ENCODE measurements at regions not wholly inside any gene's neighbourhood (a gene's known extent, or its start where the extent isn't known, plus 50 kb on each side); places are given as distances from the start of the nearest gene placed in this dataset.
A peak's percentile ranks its signal among the peaks of the same experiment; 100 is the strongest.
"Not testable (repeated sequence)": the region's sequence is repeated elsewhere in the genome, so short reads cannot be mapped to it uniquely, and the experiment has no call there.

DNA sequence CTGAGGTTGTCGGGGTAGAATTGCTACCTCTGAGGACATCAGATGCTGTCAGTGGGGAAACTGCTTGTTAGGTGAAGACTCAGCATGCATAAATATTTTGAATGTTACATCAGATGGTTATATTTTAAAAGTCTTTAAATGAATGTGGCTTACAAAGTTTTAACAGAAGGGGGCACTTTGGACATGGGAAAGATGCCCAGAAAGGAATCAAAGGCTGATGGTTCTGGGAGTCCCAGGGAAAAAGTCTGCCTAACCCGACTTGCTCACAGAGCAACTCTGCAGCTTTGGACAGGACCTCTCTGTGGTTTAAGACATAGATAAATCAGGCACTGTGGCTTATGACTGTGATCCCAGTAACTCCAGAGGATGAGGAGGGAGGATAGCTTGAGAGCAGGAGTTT is 474.9 kb downstream of the ATP23 start:
- ChIA-PET CTCF (interaction anchor here (0.7 to 2.2 kb wide), 2 partner anchors 27 to 29 kb away, joined by 3 to 6 read pairs; no protein-coding TSS in a partner anchor), POLR2A (no interaction called here)
- Mint-ChIP-seq H3K27me3 (peaks cover 3% of the 10 kb centered on the region), H3K27ac (no peak overlapping the region), H3K4me1 (ENCODE audit: low read depth) (peaks cover 6% of the 10 kb centered on the region), H3K36me3 (no peaks in the 10 kb centered on the region), H3K4me3 (no peak overlapping the region), H3K9me3 (no peaks in the 10 kb centered on the region)
- no peak for DNase-seq
- intact Hi-C loops (cut with micrococcal nuclease) = no loop called here

DNA sequence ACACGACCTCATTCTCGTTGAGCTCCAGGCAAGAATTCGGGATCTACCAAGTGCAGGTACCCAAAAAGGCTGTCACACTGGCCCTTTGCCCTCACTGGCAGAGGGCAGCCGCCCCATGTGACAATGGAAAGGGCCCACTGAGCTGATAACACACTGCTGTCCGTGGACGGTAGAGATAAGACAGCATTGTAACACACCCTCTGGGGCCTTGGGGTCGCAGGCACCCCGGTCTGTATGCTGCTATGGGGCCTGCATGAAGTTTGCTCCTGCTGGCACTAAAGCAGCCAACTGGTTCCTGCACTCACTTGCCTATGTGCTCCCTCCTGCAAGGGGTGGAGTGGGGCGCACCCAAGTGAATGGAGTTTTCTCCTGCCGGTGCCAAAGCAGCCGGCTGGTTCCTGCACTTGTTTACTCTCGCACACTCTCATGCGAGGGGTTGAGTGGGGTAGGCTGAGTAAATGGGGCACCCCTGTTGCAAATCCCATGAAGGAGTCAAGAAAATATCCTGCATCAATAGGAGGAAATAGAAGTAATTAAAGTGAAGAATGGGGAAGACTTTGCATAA is 477.9 kb downstream of the ATP23 start:
- DNase-seq = no peak
- Mint-ChIP-seq H3K9me3 (no peaks in the 10 kb centered on the region), H3K27me3 (peaks cover 3% of the 10 kb centered on the region), H3K4me1 (ENCODE audit: low read depth) (peaks cover 11% of the 10 kb centered on the region), H3K36me3 (no peaks in the 10 kb centered on the region), H3K4me3 (no peak overlapping the region), H3K27ac (no peak overlapping the region)
- intact Hi-C loops (cut with micrococcal nuclease) = no loop called here
- POLR2A ChIA-PET = no interaction called here
- CTCF ChIA-PET = no interaction called here

DNA sequence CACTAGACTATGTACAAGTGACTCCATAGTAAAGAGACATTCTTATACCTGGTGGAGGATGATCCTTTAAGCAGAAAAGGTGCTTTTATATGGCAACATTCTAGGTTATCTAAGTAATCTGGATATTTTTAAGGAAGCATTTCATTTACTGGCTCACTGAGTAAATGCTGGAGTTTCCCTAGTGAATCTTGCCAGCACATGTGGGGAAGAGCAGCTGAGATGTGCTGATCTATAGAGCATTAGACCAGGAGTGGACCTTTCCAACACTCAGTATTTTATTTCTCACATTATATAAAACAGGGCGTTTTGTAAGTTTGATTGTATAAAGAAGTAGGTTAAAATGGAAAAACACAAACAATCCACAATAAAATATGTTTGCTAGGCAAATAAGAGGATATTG is 478.5 kb downstream of the ATP23 start:
- H3K9me3 Mint-ChIP-seq = no peaks in the 10 kb centered on the region
- peaks cover 3% of the 10 kb centered on the region for H3K27me3 Mint-ChIP-seq
- intact Hi-C loops (cut with micrococcal nuclease) = no loop called here
- no peak overlapping the region for H3K27ac Mint-ChIP-seq
- POLR2A ChIA-PET = no interaction called here
- peaks cover 16% of the 10 kb centered on the region for H3K4me1 Mint-ChIP-seq (ENCODE audit: low read depth)
- CTCF ChIA-PET = no interaction called here
- DNase-seq = no peak
- H3K4me3 Mint-ChIP-seq = no peak overlapping the region
- H3K36me3 Mint-ChIP-seq = no peaks in the 10 kb centered on the region

DNA sequence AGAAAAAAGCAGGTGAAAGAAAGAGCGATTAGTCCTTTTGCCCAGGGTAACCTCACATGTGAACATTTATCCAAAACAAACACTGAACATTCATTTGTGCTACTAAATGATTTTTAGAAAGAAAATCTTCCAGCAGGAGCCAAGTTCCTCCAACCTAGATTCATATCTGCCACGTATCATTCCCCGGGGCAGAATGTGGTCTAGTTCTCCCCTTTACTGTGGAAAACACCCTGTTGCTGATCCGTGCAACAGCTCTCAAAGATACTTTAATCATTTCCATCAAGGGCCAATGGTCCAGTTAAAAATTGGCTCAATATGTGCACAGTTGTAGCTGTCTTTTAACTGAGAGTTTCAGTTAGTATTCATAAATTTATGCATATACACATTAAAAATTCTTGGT is 479.1 kb downstream of the ATP23 start:
- H3K4me3 Mint-ChIP-seq = no peak overlapping the region
- H3K4me1 Mint-ChIP-seq (ENCODE audit: low read depth) = peaks cover 19% of the 10 kb centered on the region
- no peaks in the 10 kb centered on the region for H3K9me3 Mint-ChIP-seq
- ChIA-PET CTCF (no interaction called here), POLR2A (no interaction called here)
- H3K36me3 Mint-ChIP-seq = no peaks in the 10 kb centered on the region
- H3K27me3 Mint-ChIP-seq = peaks cover 3% of the 10 kb centered on the region
- DNase-seq = no peak
- intact Hi-C loops (cut with micrococcal nuclease) = no loop called here
- H3K27ac Mint-ChIP-seq = no peak overlapping the region

DNA sequence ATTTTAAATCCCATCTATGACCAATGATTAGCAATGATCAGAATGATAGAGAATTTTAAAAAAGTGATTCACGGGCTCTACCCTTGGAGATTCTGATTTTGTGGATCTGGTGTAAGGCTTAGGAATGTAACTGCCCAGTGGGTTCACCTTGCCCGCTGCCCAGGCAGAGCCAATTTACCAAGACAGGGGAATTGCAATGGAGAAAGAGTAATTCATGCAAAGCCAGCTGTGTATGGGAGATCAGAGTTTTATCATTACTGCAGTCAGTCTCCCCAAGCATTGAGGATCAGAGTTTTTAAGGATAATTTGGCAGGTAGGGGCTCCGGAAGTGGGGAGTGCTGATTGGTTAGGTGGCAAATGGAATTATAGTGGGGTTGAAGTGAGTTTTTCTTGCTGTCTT is 480.6 kb downstream of the ATP23 start:
- ChIA-PET POLR2A (no interaction called here), CTCF (no interaction called here)
- H3K27ac Mint-ChIP-seq = no peak overlapping the region
- no peaks in the 10 kb centered on the region for H3K9me3 Mint-ChIP-seq
- no peak overlapping the region for H3K4me3 Mint-ChIP-seq
- DNase-seq = no peak
- H3K27me3 Mint-ChIP-seq = peaks cover 6% of the 10 kb centered on the region
- no peaks in the 10 kb centered on the region for H3K36me3 Mint-ChIP-seq
- intact Hi-C loops (cut with micrococcal nuclease) = no loop called here
- peaks cover 32% of the 10 kb centered on the region for H3K4me1 Mint-ChIP-seq (ENCODE audit: low read depth)

DNA sequence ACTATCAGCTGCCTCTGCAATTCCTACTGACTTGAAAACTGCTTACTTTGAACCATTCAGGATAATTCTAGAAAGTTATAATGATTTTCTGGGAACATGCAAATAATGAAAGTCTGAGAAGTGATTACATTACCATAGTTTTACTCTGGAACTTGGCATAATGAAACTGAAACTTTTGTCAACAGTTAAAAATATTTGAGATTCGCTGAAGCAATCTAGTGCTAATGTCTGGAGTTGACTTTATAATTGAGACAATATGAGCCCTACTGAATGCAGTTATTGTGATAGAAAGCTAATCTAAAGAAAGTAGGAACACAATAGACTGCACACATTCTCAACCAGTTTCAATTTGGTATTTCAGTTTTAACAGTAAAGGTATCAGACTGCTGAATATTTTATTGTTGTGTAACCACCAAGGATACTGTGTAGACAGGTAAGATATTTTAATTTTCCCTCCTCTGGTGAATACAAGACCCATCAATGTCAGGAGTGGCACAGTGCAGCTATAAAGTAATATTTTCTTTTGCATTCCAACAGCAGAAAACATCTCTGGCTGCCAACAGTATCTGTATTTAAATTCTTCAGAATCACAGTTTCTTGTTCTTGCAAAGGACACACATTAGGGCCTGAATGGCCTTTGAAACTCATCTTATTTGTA is 483.5 kb downstream of the ATP23 start:
- peaks cover 37% of the 10 kb centered on the region for H3K4me1 Mint-ChIP-seq (ENCODE audit: low read depth)
- no peak for DNase-seq
- H3K4me3 Mint-ChIP-seq = no peak overlapping the region
- no peaks in the 10 kb centered on the region for H3K9me3 Mint-ChIP-seq
- no peaks in the 10 kb centered on the region for H3K36me3 Mint-ChIP-seq
- intact Hi-C loops (cut with micrococcal nuclease) = loop anchor here (2.0 kb wide), 1 partner anchor 484 kb away; the partner anchor contains the start of gene ATP23
- ChIA-PET CTCF (interaction anchor here (1.3 kb wide), 1 partner anchor 21 kb away, joined by 7 read pairs; no protein-coding TSS in a partner anchor), POLR2A (no interaction called here)
- H3K27me3 Mint-ChIP-seq = peaks cover 9% of the 10 kb centered on the region
- H3K27ac Mint-ChIP-seq = peak overlapping the region; percentile 63

DNA sequence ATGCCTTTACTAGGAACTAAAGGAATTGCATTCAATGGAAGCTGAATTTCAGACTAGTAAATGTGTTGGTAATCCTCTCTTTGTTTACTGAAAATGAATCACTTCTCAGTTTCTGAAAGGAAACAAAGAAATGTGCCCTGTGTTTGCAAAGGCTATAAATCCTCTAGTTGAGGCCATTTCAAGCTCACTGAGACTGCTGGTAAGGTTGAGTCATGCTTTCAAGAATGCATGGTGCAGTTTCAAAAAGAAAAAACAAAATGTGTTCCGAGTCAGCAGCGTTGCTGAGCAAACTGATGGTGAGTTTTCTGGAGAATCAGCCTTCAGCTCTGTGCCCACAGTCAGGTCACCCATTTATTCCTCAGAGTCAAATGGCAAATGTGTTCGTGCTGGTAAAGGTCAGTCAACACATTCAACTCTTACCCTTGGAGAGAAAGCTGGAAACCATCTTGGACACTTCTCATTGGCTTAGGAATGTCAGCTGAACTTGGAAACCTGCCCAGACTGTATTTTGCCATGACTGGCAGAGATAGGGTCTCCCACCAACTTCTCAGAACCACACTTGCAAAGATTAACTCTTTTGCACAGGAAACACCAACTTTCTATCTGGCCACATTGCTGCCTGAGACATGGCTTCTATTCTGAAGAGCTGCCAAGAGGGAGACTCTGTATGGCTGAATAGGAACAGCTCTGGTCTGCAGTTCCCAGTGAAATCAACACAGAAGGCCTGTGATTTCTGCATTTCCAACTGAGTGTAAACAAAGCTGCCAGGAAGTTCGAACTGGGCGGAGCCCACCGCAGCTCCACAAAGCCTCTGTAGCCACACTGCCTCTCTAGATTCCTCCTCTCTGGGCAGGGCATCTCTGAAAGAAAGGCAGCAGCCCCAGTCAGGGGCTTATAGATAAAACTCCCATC is 484.4 kb downstream of the ATP23 start:
- Mint-ChIP-seq H3K4me3 (no peak overlapping the region), H3K27me3 (peaks cover 9% of the 10 kb centered on the region), H3K27ac (peak overlapping the region; percentile 89), H3K36me3 (no peaks in the 10 kb centered on the region), H3K9me3 (no peaks in the 10 kb centered on the region), H3K4me1 (ENCODE audit: low read depth) (peaks cover 31% of the 10 kb centered on the region)
- peak; percentile 44 for DNase-seq
- ChIA-PET CTCF (interaction anchor here (0.6 to 1.3 kb wide), 3 partner anchors 10 to 268 kb away, joined by 3 to 7 read pairs (median 3); no protein-coding TSS in a partner anchor), POLR2A (interaction anchor here (0.6 kb wide), 1 partner anchor 1172 kb away, joined by 3 read pairs; no protein-coding TSS in a partner anchor)
- intact Hi-C loops (cut with micrococcal nuclease) = loop anchor here (2.0 kb wide), 1 partner anchor 485 kb away; the partner anchor contains the start of gene ATP23

DNA sequence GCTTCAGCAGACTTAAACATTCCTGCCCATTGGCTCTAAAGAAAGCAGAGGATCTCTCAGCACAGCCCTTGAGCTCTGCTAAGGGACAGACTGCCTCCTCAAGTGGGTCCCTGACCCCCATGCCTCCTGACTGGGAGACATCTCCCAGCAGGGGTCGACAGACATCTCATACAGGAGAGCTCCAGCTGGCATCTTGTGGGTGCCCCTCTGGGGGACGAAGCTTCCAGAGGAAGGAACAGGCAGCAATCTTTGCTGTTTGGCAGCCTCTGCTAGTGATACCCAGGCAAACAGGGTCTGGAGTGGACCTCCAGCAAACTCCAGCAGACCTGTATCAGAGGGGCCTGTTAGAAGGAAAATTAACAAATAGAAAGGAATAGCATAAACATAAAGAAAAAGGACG is 485.1 kb downstream of the ATP23 start:
- H3K27me3 Mint-ChIP-seq; H3K9me3 Mint-ChIP-seq; H3K36me3 Mint-ChIP-seq; DNase-seq; intact Hi-C loops (cut with micrococcal nuclease); POLR2A ChIA-PET; H3K4me3 Mint-ChIP-seq: not testable (repeated sequence)
- CTCF ChIA-PET = interaction anchor here (0.6 kb wide), 1 partner anchor 267 kb away, joined by 3 read pairs; no protein-coding TSS in a partner anchor
- Mint-ChIP-seq H3K27ac (peak overlapping the region; percentile 89), H3K4me1 (ENCODE audit: low read depth) (peaks cover 31% of the 10 kb centered on the region)

DNA sequence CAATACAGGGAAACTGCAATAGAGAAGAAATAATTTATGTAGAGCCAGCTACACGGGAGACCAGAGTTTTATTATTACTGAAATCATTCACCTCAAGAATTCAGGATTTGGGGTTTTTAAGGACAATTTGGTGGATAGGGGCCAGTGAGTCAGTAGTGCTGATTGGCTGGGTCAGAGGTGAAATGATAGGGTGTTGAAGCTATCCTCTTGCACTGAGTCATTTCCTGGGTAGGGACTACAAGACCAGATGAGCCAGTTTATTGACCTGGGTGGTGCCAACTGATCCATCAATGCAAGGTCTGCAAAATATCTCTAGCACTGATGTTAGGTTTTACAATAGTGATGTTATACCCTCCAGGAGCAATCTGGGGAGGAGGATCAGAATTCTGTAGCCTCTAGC is 486.3 kb downstream of the LRIG3 start:
- no peak for DNase-seq
- H3K9me3 Mint-ChIP-seq = no peaks in the 10 kb centered on the region
- H3K4me3 Mint-ChIP-seq = no peak overlapping the region
- H3K36me3 Mint-ChIP-seq = no peaks in the 10 kb centered on the region
- no peak overlapping the region for H3K27ac Mint-ChIP-seq
- intact Hi-C loops (cut with micrococcal nuclease) = no loop called here
- H3K27me3 Mint-ChIP-seq = peaks cover 2% of the 10 kb centered on the region
- POLR2A ChIA-PET = no interaction called here
- CTCF ChIA-PET = interaction anchor here (1.3 kb wide), 1 partner anchor 10 kb away, joined by 3 read pairs; no protein-coding TSS in a partner anchor
- no peaks in the 10 kb centered on the region for H3K4me1 Mint-ChIP-seq (ENCODE audit: low read depth)

DNA sequence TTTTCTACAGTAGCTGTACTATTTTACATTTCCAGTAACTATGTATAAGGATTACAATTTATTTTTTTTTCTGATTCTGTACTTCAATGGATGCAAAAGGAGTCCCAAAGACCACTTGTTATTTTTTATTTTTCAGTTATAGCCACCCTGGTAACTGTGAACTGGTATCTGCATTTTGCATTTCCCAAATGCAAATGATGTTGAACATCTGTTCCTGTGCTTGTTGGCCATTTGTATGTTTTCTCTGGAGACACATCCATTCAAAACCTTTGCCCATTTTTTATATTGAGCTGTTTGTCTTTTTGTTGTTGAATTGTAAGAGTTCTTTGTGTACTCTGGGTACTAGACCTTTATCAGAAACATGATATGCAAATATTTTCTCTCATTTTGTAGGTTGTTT is 485.6 kb downstream of the LRIG3 start:
- H3K4me3 Mint-ChIP-seq = no peak overlapping the region
- no peak overlapping the region for H3K27ac Mint-ChIP-seq
- no peaks in the 10 kb centered on the region for H3K9me3 Mint-ChIP-seq
- CTCF ChIA-PET = interaction anchor here (1.3 kb wide), 1 partner anchor 9 kb away, joined by 3 read pairs; no protein-coding TSS in a partner anchor
- intact Hi-C loops (cut with micrococcal nuclease) = no loop called here
- POLR2A ChIA-PET = no interaction called here
- H3K4me1 Mint-ChIP-seq (ENCODE audit: low read depth) = no peaks in the 10 kb centered on the region
- H3K27me3 Mint-ChIP-seq = peaks cover 4% of the 10 kb centered on the region
- DNase-seq = no peak
- no peaks in the 10 kb centered on the region for H3K36me3 Mint-ChIP-seq

DNA sequence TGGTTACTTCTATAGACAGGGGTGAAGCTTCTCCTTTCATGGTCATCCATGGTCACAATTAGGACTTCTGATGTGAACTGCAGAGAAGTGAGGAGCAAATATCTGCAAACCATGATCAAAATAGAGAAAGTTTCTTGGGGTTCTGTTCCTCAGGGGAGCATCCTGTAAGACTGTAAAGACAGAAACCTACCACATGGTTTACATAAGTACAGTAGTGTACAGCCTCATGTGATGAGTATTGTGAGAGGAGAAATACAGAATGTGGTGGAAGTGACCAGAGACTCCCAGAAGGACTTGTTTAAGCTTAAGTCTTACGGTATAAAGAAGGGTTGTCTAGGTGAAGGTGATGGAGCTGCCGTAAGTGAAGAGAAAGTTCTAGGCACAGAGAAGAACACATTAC is 484.7 kb downstream of the LRIG3 start:
- intact Hi-C loops (cut with micrococcal nuclease) = no loop called here
- POLR2A ChIA-PET = no interaction called here
- CTCF ChIA-PET = no interaction called here
- H3K27me3 Mint-ChIP-seq = peaks cover 4% of the 10 kb centered on the region
- H3K36me3 Mint-ChIP-seq = no peaks in the 10 kb centered on the region
- H3K4me1 Mint-ChIP-seq (ENCODE audit: low read depth) = no peaks in the 10 kb centered on the region
- H3K27ac Mint-ChIP-seq = no peak overlapping the region
- H3K4me3 Mint-ChIP-seq = no peak overlapping the region
- DNase-seq = no peak
- H3K9me3 Mint-ChIP-seq = no peaks in the 10 kb centered on the region

DNA sequence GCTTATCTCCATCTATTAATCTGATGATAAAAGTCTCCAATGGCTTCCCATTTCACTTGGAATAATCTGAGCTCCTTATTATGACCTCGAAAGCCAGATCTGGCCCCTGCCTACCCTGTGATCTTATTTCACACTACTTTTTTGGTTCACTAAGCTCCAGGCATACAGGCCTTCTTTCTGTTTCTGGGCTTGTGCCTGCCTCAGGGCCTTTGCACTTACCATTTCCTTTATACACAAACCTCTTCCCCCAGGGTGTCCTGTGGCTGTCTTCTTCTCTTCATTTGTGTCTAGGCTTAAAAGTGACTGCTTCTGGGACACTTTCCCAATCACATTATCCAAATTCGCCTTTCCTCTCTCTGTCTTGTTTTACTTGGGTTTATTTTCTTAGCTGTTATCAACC is 478.8 kb downstream of the LRIG3 start:
- ChIA-PET CTCF (no interaction called here), POLR2A (no interaction called here)
- no peak for DNase-seq
- no peak overlapping the region for H3K27ac Mint-ChIP-seq
- no peaks in the 10 kb centered on the region for H3K36me3 Mint-ChIP-seq
- no peaks in the 10 kb centered on the region for H3K4me1 Mint-ChIP-seq (ENCODE audit: low read depth)
- H3K4me3 Mint-ChIP-seq = no peak overlapping the region
- H3K9me3 Mint-ChIP-seq = no peaks in the 10 kb centered on the region
- intact Hi-C loops (cut with micrococcal nuclease) = no loop called here
- peaks cover 2% of the 10 kb centered on the region for H3K27me3 Mint-ChIP-seq

Measured in activated CD4-positive, alpha-beta memory T cell treated with anti-CD3 and anti-CD28 coated beads for 36 hours (primary cell).